Activated CD8-positive, alpha-beta memory T cell treated with anti-CD3 and anti-CD28 coated beads, Interleukin-2, amount 50 U/mL, for 48 hours (primary cell): ENCODE measurements at regions not wholly inside any gene's neighbourhood (a gene's known extent, or its start where the extent isn't known, plus 50 kb on each side); places are given as distances from the start of the nearest gene placed in this dataset.
"Not testable (repeated sequence)": the region's sequence is repeated elsewhere in the genome, so short reads cannot be mapped to it uniquely, and the experiment has no call there.

Experiments used
- DNase-seq: peaks from one replicate; pipeline ENCODE4 v3.0.0-alpha.2; 2020

DNA sequence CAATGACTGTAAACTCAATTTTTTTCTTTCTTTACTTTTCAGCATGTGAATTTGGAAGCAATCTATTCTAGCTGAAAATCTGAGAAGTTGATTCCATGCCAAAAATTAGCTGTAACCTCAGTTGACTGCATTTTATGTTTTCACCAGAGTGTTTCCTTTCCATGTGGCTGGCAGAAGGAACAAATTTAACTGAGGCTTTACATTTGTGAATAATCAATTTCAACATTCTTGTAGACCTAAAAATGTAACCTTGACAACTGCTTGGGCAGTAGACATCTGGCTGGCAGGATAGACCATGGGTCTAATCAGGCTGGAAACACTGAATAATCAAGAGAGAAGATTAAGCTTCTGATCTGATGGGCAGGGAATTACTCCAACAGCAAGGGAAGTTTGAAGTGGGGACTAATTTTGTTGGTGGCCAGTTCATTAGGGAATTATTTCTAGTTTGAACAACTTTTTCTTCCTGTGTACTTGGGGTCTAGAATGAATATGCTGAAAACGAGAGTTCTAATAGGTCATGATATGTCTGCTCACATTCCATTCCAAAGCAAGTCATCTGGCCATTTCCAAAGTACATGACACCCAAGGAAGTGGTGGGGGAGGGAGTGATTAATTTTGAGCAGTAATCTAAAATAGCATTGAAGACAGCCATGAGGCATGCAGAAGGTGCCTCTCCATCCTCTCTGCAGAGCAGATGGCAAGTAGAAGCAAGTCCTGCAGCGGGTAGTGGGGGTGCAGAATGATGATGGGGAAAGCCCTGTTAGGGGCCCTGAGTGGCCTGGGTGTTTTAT is 68.2 kb downstream of the ATP23 start:
- no peak for DNase-seq

DNA sequence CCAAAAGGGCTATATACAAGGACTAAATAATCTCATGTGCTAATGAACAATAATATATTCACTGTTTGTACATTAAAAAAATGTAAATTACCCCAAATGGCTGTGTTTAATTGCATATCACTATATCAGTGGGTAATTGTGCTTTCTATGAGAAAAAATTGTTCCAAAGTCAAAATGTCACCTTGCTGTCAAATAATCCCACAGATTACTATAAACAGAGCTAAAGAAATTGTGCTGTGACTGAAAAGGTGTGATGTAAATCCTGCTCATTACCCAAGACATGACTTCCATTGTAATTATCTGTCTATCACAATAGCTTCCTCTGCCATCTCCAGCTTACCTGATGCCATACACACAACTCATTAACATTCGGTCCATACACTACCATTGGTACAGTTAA is 70.3 kb downstream of the ATP23 start:
- DNase-seq = no peak

DNA sequence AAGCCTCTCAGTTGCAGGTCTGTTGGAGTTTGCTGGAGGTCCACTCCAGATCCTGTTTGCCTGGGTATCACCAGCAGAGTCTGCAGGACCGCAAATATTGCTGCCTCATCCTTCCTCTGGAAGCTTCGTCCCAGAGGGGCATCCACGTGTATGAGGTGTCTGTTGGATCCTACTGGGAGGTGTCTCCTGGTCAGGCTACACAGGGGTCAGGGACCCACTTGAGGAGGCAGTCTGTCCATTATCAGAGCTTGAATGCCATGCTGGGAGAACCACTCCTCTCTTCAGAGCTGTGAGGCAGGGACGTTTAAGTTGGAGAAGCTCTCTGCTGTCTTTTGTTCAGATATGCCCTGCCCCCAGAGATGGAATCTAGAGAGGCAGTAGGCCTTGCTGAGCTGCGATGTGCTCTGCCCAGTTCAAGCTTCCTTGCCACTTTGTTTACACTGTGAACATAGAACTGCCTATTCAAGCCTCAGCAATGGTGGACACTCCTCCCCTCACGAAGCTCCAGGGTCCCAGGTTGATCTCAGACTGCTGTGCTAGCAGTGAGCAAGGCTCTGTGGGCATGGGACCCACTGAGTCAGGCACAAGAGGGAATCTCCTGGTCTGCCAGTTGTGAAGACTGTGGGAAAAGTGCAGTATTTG is 81.1 kb downstream of the ATP23 start:
- DNase-seq = not testable (repeated sequence)

DNA sequence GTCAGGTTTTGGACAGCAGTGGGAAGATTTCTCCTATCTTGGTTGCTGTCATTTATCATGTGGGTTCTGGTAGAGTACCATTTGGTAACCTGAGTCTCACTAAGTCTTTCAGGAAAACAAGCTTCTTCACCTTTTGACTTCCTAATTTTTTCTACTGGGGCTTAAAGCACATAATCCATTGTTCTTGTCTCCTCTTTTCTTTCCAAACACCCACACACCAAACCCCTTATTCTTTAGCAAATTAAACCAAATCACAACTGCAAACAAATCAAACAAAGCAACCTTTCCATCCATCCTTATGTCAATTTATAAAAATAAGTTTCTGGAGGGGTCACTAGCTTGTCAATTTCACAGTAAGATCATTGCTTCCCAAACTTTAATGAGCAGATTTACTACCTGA is 84.1 kb downstream of the ATP23 start:
- DNase-seq = no peak

DNA sequence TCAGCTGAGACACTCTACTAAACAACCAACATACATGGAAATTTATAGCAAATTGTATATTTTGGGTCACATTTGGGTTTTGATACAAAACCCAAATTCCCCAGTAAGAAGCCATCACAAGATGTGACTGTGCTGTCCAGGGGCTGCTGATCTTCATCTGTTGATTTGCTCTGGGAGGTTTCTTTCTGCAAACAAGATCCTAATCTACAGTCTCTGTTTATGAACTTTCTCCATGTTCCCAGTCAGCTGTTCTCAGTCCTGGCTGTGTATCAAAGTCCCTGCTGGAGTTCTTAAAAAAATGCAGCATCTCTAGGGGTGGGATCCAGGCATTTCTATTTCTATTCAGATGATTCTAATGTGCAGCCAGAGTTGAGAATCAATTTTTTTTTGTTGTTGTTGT is 85.1 kb downstream of the ATP23 start:
- no peak for DNase-seq

DNA sequence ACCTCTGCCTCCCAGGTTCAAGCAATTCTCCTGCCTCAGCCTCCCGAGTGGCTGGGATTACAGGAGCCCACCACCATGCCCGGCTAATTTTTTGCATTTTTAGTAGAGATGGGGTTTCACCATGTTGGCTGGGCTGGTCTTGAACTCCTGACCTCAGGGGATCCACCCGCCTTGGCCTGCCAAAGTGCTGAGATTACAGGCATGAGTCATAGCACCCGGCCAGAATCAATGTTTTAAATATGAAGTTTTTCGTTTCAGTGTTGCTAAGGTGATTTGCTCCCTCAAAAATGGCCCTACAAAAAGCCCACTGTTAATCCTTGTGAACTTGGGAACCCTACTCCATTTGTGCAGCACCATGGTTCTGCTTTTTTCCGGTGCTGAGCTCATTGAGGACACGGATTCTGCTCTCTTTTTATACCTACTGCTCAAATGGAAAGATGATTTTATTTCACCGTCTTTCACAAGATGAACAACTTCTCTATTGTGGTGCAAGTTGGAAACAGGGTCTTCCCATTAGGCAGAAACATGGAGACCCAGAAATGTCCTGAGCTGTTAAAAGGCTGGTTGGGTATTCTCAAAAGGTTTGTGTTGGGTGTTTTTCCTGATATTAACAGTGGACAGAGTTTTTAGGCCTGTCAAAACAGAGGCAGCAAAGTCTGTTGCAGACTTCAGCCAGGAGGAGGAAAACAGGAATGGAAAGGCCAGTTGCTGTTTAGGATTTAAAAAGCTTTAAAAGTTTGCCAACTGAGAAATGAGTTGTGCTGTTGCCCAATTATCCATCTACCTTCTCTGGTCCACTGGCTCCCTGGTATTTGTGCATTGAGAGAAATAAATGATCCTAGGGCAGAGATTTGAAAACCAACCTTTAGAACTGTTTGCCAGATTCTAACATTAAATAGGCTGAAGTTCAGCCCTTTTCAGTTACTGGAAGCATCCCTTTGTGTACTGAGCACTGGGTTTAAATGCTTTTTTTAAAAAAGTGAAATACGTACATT is 85.8 kb downstream of the ATP23 start:
- DNase-seq = no peak

DNA sequence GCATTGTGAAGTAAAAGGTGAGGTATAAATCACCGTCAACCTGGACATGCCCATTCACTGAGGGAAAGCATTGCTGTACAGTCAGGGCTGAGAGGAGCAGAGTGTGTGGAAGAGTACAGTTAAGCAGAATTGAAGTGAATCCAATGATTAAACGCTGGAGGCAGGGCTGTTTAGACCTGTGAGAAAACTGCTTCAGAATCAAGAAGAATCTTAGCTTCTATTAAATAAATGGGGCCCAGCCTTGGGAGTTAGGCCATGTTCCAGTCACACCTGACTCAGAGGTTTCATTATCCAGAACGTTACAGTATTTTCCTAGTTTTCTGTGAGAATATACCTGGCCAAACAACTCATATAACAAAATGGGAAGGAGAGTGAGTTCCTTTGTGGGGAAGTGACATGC is 86.9 kb downstream of the ATP23 start:
- DNase-seq = no peak

DNA sequence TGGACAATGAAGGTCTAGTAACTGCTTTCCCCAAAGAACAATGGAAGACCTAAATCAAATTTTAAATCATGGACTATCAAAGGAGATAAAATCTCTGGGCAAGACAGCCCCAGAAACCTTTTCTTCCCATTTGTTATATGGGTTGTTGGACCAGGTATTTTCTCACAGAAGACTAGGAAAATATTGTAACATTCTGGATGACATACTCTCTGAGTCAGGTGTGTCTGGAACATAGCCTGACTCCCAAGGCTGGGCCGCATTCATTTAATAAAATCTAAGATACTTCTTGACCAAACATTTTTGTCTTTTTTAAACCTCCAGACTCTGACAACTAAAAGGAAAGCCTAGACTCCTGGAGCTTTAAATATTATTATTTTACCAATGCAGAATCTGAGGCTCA is 87.9 kb downstream of the ATP23 start:
- no peak for DNase-seq

DNA sequence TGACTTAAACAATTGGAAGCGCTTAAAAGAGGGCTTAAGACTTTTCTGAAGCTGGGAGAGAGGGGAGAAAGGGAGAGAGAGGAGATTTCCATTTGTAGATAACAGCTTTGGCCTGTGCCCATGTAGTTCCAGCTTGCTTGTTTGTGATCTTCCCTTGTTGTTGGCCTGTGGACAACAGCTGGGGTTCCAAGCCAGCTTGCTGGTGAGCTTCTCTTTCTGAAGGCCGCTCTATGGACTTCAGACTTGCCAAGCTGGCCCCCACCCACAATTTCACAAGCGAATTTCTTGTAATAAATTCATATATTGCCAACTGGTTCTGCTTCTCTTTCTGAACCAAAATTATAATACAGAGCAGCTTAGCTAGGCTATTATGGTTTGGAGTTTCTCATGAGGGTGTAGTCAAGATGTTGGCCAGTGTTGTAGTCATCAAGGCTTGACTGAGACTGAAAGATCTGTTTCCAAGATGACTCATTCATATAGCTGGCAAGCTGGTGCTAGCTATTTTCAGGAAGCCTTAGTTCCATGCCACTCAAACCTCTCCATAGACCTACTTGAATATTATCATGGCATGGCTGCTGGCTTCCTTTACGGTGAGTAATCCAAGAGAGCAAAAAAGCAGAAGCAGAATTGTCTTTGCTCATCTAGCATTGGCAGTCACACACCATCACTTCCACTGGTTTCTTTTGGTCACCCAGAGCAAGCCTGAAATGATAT is 89.4 kb downstream of the ATP23 start:
- no peak for DNase-seq

DNA sequence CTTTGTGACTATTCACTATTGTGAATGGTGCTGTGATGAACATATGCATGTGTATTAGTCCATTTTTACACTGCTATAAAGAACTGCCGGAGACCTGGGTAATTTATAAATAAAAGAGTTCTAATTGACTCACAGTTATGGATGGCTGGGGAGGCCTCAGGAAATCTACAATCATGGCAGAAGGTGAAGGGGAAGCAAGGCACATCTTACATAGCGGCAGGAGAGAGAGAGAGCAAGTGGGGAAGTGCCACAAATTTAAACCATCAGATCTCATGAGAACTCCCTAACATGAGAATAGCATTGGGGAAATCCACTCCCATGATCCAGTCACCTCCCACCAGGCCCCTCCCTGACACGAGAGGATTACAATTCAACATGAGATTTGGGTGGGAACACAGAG is 90.8 kb downstream of the ATP23 start:
- DNase-seq = no peak

DNA sequence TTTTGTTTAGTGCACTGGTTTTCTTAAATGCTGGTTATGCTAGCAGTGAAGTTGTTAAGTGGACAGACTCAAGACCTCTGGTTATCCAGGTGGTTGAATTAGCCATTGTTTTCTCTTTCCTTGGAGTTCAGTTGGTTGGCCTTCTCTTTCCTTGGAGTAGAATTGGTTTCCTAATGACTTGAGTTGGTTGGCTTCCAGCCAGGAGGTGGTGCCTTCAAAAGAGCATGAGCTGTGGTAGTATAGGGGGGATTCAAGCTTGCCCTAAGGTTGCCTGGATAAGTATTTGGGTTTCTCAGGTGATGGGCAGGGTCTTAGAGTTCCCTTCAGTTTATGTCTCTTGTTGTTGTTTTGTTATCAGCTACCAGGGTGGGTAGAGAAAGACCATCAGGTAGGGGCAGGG is 92.5 kb downstream of the ATP23 start:
- no peak for DNase-seq

DNA sequence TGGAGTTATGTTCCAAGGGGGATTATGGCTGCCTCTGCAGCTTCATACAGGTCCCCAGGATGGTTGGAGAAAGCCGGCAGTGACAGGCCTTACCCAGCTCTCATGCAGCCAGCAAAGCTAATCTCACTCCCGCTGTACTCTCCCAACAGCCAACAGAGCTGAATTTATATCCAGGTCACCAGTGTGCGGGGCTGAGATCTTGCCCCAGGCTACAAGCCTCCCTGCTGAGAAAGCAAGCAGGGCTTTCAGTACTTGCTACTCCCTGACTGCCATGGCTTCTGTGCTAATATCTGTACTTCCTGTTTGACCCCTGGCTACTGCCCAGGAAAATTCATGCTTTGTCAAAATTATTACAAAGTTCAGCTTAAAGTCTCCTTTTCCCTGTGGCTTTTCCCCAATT is 92.9 kb downstream of the ATP23 start:
- no peak for DNase-seq

DNA sequence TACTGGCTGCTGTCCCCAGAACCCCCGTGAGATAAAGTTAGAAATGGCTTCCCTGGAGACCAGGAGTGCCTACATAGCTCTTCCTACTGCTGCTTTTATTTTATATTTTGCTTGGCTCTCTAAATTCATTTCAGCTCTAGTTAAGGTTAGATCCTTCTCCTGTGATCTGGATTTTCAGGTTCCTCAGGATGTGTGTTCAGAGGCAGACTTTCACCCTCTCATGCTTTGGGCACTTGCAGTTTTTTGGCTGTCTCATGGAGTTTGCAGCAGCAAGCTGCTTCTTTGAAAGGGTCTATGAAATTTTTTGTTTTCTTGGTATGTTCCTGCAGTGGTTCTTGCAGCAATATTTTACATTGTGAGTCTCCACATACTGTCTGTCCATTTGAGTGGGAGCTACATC is 93.3 kb downstream of the ATP23 start:
- DNase-seq = no peak

DNA sequence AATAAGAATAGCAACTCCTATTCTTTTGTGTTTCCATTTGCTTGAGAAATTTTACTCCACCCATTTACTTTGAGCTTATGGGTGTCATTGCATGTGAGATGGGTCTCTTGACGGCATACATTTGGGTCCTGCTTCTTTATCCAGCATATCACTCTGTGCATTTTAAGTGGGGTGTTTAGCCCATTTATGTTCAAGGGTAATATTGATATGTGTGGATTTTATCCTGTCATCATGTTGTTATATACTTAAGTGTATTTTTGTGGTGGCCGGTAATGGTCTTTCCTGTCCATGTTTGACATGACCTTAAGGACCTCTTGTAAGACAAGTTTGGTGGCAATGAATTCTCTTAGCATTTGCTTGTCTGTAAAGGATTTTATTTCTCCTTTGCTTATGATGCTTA is 100.1 kb downstream of the ATP23 start:
- DNase-seq = no peak

DNA sequence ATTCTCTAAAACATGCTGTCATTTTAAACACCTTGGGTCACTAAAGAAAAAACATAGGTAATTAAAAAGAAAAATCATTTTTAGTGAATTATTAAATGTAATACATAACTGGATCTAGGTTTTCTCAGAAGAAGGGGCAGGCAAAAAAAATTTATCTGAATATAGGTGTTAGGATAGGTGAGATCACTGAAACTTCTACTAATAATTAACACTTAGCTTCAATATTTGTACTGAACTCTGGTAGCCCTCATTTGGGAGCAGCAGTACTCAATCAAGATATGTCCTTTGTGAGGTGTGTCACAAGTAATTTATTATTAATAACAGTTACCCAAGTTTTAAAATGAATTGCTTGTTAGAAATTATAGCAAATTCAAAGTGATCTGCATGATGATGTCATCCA is 103.6 kb downstream of the ATP23 start:
- no peak for DNase-seq

DNA sequence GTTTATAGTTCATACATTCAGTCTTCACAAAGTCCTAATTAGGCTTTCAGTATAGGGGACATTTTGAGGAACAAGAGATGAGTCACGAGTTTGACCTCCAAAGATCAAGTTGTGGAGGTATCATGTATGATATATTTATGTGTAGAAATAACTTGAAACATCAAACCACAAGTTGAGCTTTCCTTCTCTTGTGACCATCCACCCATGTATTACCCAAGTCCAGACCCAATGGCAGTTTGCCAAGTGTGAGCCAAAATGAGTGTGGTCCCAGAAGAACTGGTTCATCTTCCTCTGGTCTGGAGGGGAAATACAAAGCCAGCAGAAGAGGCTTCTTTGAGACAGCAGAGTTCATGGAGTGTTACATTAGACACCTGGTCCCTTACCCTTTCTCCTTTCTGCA is 104.9 kb downstream of the ATP23 start:
- DNase-seq = no peak

DNA sequence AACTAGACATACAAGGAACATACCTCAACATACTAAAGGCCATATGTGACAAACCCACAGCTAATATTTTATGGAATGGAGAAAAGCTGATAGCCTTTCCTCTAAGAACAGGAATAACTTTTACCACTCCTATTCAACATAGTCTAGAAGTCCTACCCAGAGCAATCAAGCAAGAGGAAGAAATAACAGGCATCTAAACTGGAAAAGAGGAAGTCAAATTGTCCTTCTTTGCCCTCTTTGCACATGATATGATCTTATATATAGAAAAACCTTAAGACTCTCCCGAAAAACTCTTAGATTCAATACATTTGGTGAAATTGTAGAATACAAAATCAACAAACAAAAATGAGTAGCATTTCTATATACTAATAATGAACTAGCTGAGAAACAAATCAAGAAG is 110.0 kb downstream of the ATP23 start:
- no peak for DNase-seq

DNA sequence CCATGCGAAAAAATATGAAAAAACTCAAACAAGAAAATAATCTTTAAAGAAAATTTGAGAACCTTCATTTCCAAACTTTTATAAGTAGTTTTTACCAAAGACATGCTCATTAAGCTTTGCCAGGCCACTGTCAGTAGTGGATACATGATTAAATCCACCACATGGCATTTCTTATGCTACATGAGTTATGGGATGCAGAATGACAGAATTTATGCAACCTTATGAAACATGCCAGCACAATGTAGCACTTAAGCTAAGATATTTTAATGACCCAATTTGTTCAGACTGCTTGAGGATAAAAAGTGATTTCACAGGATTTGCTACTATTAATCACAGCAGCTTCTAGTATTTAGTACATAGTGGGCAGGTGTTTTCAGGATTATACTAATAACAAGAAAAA is 123.3 kb downstream of the ATP23 start:
- DNase-seq = no peak

DNA sequence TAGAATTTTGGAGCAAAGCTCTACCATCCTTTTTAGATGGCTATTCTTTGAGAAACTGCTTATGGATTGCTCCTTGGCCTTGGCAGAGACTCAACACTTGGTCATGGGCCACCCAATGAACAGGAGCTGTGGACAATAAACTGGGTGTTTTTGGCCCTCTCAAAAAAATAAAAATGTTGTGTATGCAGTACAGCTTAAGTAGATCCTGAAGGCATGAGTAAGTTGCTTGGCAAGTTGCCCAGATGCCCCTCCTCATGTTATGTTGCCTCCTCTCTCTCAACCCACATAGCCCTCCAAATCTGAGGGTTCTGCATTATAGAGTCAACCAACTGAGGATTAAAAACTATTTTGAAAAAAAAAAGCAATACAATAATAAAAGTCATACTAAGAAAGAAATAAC is 124.9 kb downstream of the ATP23 start:
- DNase-seq = no peak

DNA sequence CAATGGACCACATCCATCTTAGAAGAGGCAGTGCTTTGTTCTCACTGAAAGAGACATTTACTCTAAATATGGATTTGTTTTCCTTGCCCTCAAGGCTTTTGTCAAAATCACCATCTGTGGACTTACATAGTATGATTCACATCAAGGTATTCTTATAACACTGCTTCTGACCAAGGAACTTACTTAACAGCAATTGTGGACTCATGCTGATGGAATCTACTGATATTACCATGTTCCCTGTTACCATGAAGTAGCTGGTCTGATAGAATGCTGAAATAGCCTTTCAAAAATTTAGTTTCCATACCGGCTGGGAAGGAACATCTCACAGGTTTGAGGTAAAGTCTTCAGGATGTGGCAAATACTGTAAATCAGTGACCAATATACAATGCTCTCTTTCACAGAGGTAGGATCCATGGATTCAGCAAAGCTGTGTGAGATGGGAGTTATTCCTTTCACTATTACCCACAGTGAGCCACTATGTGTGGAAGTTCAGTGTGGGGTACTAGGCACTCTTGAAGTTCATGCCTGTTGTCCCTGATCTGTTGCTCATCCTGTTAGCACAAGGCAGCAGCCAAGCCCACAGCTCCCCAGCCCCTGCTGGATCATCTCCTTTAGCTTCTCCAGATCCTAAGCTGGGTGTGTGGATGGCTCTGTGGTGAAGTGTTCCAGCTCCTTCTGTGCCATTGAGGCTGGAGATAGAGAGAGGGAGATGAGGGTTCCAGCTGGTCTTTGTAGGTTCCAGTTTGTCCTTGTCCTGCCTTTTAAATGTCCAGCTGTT is 126.4 kb downstream of the ATP23 start:
- no peak for DNase-seq

DNA sequence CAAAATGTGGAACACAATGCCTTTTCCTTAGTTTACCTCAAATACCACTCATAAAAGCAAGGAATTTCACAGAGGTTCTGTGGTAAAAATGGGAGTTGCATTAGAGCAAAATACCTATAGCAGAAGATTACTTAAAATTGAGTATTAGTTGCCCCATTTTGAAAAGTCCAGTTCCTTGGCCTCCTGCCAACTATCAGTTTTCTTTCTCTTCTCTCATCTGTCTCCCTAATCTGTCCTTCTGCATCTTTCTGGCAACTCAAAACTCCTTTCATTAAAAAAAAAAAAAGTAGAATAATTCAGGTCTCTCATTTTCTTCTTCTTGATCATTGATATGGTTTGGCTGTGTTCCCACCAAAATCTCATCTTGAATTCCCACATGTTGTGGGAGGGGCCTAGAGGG is 127.3 kb downstream of the ATP23 start:
- DNase-seq = no peak

DNA sequence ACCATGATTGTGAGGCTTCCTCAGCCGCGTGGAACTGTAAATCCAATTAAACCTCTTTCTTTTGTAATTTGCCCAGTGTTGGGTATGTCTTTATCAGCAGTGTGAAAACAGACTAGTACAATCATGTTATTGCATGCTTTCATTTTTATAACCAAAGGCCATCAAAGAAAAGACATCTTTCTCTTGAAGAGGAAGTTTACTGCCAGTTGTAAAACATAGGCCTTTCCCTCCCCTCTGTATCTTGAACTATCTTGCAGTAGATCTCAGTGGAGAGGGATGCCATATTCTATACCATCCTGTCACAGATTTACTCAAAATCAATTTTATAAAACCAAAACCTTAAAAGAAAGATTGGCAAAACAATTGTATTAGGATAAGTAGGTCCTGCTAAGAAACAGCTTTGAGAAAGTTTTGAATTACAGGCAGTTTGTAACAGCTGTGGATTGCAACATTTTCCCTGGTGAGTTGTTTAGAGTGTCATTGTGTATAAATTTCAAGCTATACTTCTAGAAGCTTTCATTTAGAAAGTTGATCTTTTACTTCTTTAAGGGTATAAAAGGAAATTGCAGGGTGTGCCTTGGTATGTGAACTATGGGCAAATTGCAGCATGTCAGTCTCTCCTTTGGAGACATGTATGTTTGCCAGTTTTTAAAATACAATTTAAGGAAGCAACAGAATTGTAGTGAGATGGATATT is 128.0 kb downstream of the ATP23 start:
- no peak for DNase-seq
